ENCODE measurements at regions not wholly inside any gene's neighbourhood (a gene's known extent, or its start where the extent isn't known, plus 50 kb on each side); places are given as distances from the start of the nearest gene placed in this dataset.
"Not testable (repeated sequence)": the region's sequence is repeated elsewhere in the genome, so short reads cannot be mapped to it uniquely, and the experiment has no call there.

GRCh38 chr5:67728326-67728890 is 487.1 kb upstream of the PIK3R1 start:
- H3K9ac ChIP-seq (ENCODE audit: low read length), result no peak overlapping the region
- H3K4me3 ChIP-seq (ENCODE audit: low read depth in 1 of 2, low read length in 2 of 2), result no peak overlapping the region
- peaks cover 10% of the 10 kb centered on the region for H3K4me1 ChIP-seq (ENCODE audit: insufficient read depth, low read length)
- no peaks in the 10 kb centered on the region for H3K9me3 ChIP-seq (ENCODE audit: low read length)
- no peaks in the 10 kb centered on the region for H3K36me3 ChIP-seq (ENCODE audit: insufficient read depth, low read length)
- no peaks in the 10 kb centered on the region for H3K27me3 ChIP-seq (ENCODE audit: control insufficient read depth in 1 of 2, insufficient read depth in 2 of 2, low read length in 2 of 2)
- no peak overlapping the region for H3K27ac ChIP-seq (ENCODE audit: low read depth, low read length)

GRCh38 chr5:67725604-67726003 is 490.0 kb upstream of the PIK3R1 start:
- no peak overlapping the region for H3K27ac ChIP-seq (ENCODE audit: low read depth, low read length)
- H3K36me3 ChIP-seq (ENCODE audit: insufficient read depth, low read length), result no peaks in the 10 kb centered on the region
- peaks cover 10% of the 10 kb centered on the region for H3K4me1 ChIP-seq (ENCODE audit: insufficient read depth, low read length)
- H3K9me3 ChIP-seq (ENCODE audit: low read length), result no peaks in the 10 kb centered on the region
- H3K4me3 ChIP-seq (ENCODE audit: low read depth in 1 of 2, low read length in 2 of 2), result no peak overlapping the region
- H3K27me3 ChIP-seq (ENCODE audit: control insufficient read depth in 1 of 2, insufficient read depth in 2 of 2, low read length in 2 of 2), result no peaks in the 10 kb centered on the region
- no peak overlapping the region for H3K9ac ChIP-seq (ENCODE audit: low read length)

GRCh38 chr5:67724412-67725135 is 491.0 kb upstream of the PIK3R1 start:
- H3K27me3 ChIP-seq (ENCODE audit: control insufficient read depth in 1 of 2, insufficient read depth in 2 of 2, low read length in 2 of 2), result no peaks in the 10 kb centered on the region
- H3K36me3 ChIP-seq (ENCODE audit: insufficient read depth, low read length), result no peaks in the 10 kb centered on the region
- H3K4me1 ChIP-seq (ENCODE audit: insufficient read depth, low read length), result peaks cover 10% of the 10 kb centered on the region
- H3K27ac ChIP-seq (ENCODE audit: low read depth, low read length), result peak overlapping the region; percentile 43
- no peak overlapping the region for H3K9ac ChIP-seq (ENCODE audit: low read length)
- no peaks in the 10 kb centered on the region for H3K9me3 ChIP-seq (ENCODE audit: low read length)
- no peak overlapping the region for H3K4me3 ChIP-seq (ENCODE audit: low read depth in 1 of 2, low read length in 2 of 2)

- no peaks in the 10 kb centered on the region for H3K9me3 ChIP-seq (ENCODE audit: low read length)
- no peaks in the 10 kb centered on the region for H3K27me3 ChIP-seq (ENCODE audit: control insufficient read depth in 1 of 2, insufficient read depth in 2 of 2, low read length in 2 of 2)
- H3K9ac ChIP-seq (ENCODE audit: low read length), result no peak overlapping the region
- no peak overlapping the region for H3K4me3 ChIP-seq (ENCODE audit: low read depth in 1 of 2, low read length in 2 of 2)
- H3K27ac ChIP-seq (ENCODE audit: low read depth, low read length), result peak overlapping the region; percentile 43
- H3K4me1 ChIP-seq (ENCODE audit: insufficient read depth, low read length), result peaks cover 10% of the 10 kb centered on the region
- no peaks in the 10 kb centered on the region for H3K36me3 ChIP-seq (ENCODE audit: insufficient read depth, low read length)
Observed at GRCh38 chr5:67723873-67724272, 491.7 kb upstream of the PIK3R1 start.

- H3K27me3 ChIP-seq (ENCODE audit: control insufficient read depth in 1 of 2, insufficient read depth in 2 of 2, low read length in 2 of 2); H3K9ac ChIP-seq (ENCODE audit: low read length); H3K27ac ChIP-seq (ENCODE audit: low read depth, low read length); H3K4me3 ChIP-seq (ENCODE audit: low read depth in 1 of 2, low read length in 2 of 2); H3K36me3 ChIP-seq (ENCODE audit: insufficient read depth, low read length); H3K9me3 ChIP-seq (ENCODE audit: low read length): not testable (repeated sequence)
- H3K4me1 ChIP-seq (ENCODE audit: insufficient read depth, low read length), result peaks cover 10% of the 10 kb centered on the region
Observed at GRCh38 chr5:67722582-67722981, 493.0 kb upstream of the PIK3R1 start.

- H3K4me1 ChIP-seq (ENCODE audit: insufficient read depth, low read length), result peaks cover 10% of the 10 kb centered on the region
- H3K4me3 ChIP-seq (ENCODE audit: low read depth in 1 of 2, low read length in 2 of 2), result no peak overlapping the region
- no peak overlapping the region for H3K9ac ChIP-seq (ENCODE audit: low read length)
- H3K27ac ChIP-seq (ENCODE audit: low read depth, low read length), result no peak overlapping the region
- H3K9me3 ChIP-seq (ENCODE audit: low read length), result no peaks in the 10 kb centered on the region
- H3K36me3 ChIP-seq (ENCODE audit: insufficient read depth, low read length), result no peaks in the 10 kb centered on the region
- no peaks in the 10 kb centered on the region for H3K27me3 ChIP-seq (ENCODE audit: control insufficient read depth in 1 of 2, insufficient read depth in 2 of 2, low read length in 2 of 2)
Observed at GRCh38 chr5:67720162-67720772, 495.3 kb upstream of the PIK3R1 start.

GRCh38 chr5:67702008-67702407 is 505.4 kb upstream of the CD180 start:
- no peaks in the 10 kb centered on the region for H3K9me3 ChIP-seq (ENCODE audit: low read length)
- H3K4me1 ChIP-seq (ENCODE audit: insufficient read depth, low read length), result no peaks in the 10 kb centered on the region
- no peaks in the 10 kb centered on the region for H3K36me3 ChIP-seq (ENCODE audit: insufficient read depth, low read length)
- H3K27me3 ChIP-seq (ENCODE audit: control insufficient read depth in 1 of 2, insufficient read depth in 2 of 2, low read length in 2 of 2), result no peaks in the 10 kb centered on the region
- no peak overlapping the region for H3K4me3 ChIP-seq (ENCODE audit: low read depth in 1 of 2, low read length in 2 of 2)
- H3K9ac ChIP-seq (ENCODE audit: low read length), result no peak overlapping the region
- H3K27ac ChIP-seq (ENCODE audit: low read depth, low read length), result no peak overlapping the region

- H3K36me3 ChIP-seq (ENCODE audit: insufficient read depth, low read length), result no peaks in the 10 kb centered on the region
- no peak overlapping the region for H3K9ac ChIP-seq (ENCODE audit: low read length)
- peaks cover 11% of the 10 kb centered on the region for H3K4me1 ChIP-seq (ENCODE audit: insufficient read depth, low read length)
- no peak overlapping the region for H3K4me3 ChIP-seq (ENCODE audit: low read depth in 1 of 2, low read length in 2 of 2)
- H3K27ac ChIP-seq (ENCODE audit: low read depth, low read length), result no peak overlapping the region
- no peaks in the 10 kb centered on the region for H3K9me3 ChIP-seq (ENCODE audit: low read length)
- H3K27me3 ChIP-seq (ENCODE audit: control insufficient read depth in 1 of 2, insufficient read depth in 2 of 2, low read length in 2 of 2), result no peaks in the 10 kb centered on the region
Observed at GRCh38 chr5:67699560-67699959, 503.0 kb upstream of the CD180 start.

- H3K9ac ChIP-seq (ENCODE audit: low read length), result no peak overlapping the region
- no peaks in the 10 kb centered on the region for H3K27me3 ChIP-seq (ENCODE audit: control insufficient read depth in 1 of 2, insufficient read depth in 2 of 2, low read length in 2 of 2)
- no peak overlapping the region for H3K27ac ChIP-seq (ENCODE audit: low read depth, low read length)
- no peaks in the 10 kb centered on the region for H3K36me3 ChIP-seq (ENCODE audit: insufficient read depth, low read length)
- no peak overlapping the region for H3K4me3 ChIP-seq (ENCODE audit: low read depth in 1 of 2, low read length in 2 of 2)
- no peaks in the 10 kb centered on the region for H3K9me3 ChIP-seq (ENCODE audit: low read length)
- H3K4me1 ChIP-seq (ENCODE audit: insufficient read depth, low read length), result peaks cover 27% of the 10 kb centered on the region
Observed at GRCh38 chr5:67696446-67696845, 499.8 kb upstream of the CD180 start.

- H3K27ac ChIP-seq (ENCODE audit: low read depth, low read length), result peak overlapping the region; percentile 38
- H3K27me3 ChIP-seq (ENCODE audit: control insufficient read depth in 1 of 2, insufficient read depth in 2 of 2, low read length in 2 of 2), result no peaks in the 10 kb centered on the region
- no peak overlapping the region for H3K4me3 ChIP-seq (ENCODE audit: low read depth in 1 of 2, low read length in 2 of 2)
- no peaks in the 10 kb centered on the region for H3K9me3 ChIP-seq (ENCODE audit: low read length)
- H3K4me1 ChIP-seq (ENCODE audit: insufficient read depth, low read length), result peaks cover 27% of the 10 kb centered on the region
- H3K36me3 ChIP-seq (ENCODE audit: insufficient read depth, low read length), result no peaks in the 10 kb centered on the region
- no peak overlapping the region for H3K9ac ChIP-seq (ENCODE audit: low read length)
Observed at GRCh38 chr5:67695369-67695768, 498.8 kb upstream of the CD180 start.

GRCh38 chr5:67694810-67695191 is 498.2 kb upstream of the CD180 start:
- peak overlapping the region; percentile 38 for H3K27ac ChIP-seq (ENCODE audit: low read depth, low read length)

More at GRCh38 chr5:67694810-67695191, 498.2 kb upstream of the CD180 start:
- Histone ChIP-seq H3K27me3 (ENCODE audit: control insufficient read depth in 1 of 2, insufficient read depth in 2 of 2, low read length in 2 of 2) (no peaks in the 10 kb centered on the region), H3K4me1 (ENCODE audit: insufficient read depth, low read length) (peaks cover 27% of the 10 kb centered on the region), H3K9me3 (ENCODE audit: low read length) (no peaks in the 10 kb centered on the region), H3K9ac (ENCODE audit: low read length) (no peak overlapping the region), H3K4me3 (ENCODE audit: low read depth in 1 of 2, low read length in 2 of 2) (no peak overlapping the region), H3K36me3 (ENCODE audit: insufficient read depth, low read length) (no peaks in the 10 kb centered on the region)

Data from muscle layer of colon (tissue), 2 donors.